NOMO-1 treated with dmso at 0.1 percent for 144 hours (cell line): ENCODE measurements at regions not wholly inside any gene's neighbourhood (a gene's known extent, or its start where the extent isn't known, plus 50 kb on each side); places are given as distances from the start of the nearest gene placed in this dataset.
"Not testable (repeated sequence)": the region's sequence is repeated elsewhere in the genome, so short reads cannot be mapped to it uniquely, and the experiment has no call there.

Experiments
- DNase-seq: peaks from one replicate; lab custom pipeline; 2025; ENCODE audit not compliant: unreplicated experiment; lab: John Stamatoyannopoulos, UW

- DNase-seq: not testable (repeated sequence)
These were observed 502.5 kb upstream of the MAP2 start for GRCh38 chr2:208921358-208921757.

GRCh38 chr2:208927867-208928266 lies 496.0 kb upstream of the MAP2 start:
- DNase-seq: no peak

- no peak for DNase-seq
These were observed 494.5 kb upstream of the MAP2 start for GRCh38 chr2:208929139-208929864.

GRCh38 chr2:208929894-208930427 lies 493.9 kb upstream of the MAP2 start:
- no peak for DNase-seq

- no peak for DNase-seq
These were observed 488.3 kb upstream of the MAP2 start for GRCh38 chr2:208935531-208935930.

GRCh38 chr2:208937521-208937920 lies 486.3 kb upstream of the MAP2 start:
- DNase-seq: no peak

GRCh38 chr2:208939852-208940251 lies 484.0 kb upstream of the MAP2 start:
- DNase-seq: no peak

GRCh38 chr2:208945719-208946256 lies 478.1 kb upstream of the MAP2 start:
- no peak for DNase-seq

GRCh38 chr2:208948073-208948472 lies 475.8 kb upstream of the MAP2 start:
- DNase-seq: no peak

GRCh38 chr2:208970070-208970469 lies 453.8 kb upstream of the MAP2 start:
- DNase-seq: no peak

- no peak for DNase-seq
These were observed 446.3 kb upstream of the MAP2 start for GRCh38 chr2:208977582-208977981.

GRCh38 chr2:208978946-208979345 lies 444.9 kb upstream of the MAP2 start:
- DNase-seq: no peak

GRCh38 chr2:208980321-208980720 lies 443.5 kb upstream of the MAP2 start:
- DNase-seq: no peak

- no peak for DNase-seq
These were observed 441.0 kb upstream of the MAP2 start for GRCh38 chr2:208982831-208983230.

- DNase-seq: no peak
These were observed 440.4 kb upstream of the MAP2 start for GRCh38 chr2:208983486-208983885.

- DNase-seq: no peak
These were observed 439.3 kb upstream of the MAP2 start for GRCh38 chr2:208984376-208985090.

- no peak for DNase-seq
These were observed 438.2 kb upstream of the MAP2 start for GRCh38 chr2:208985644-208986043.

- no peak for DNase-seq
These were observed 433.1 kb upstream of the MAP2 start for GRCh38 chr2:208990716-208991115.

- no peak for DNase-seq
These were observed 423.9 kb upstream of the MAP2 start for GRCh38 chr2:208999911-209000310.

- no peak for DNase-seq
These were observed 421.8 kb upstream of the MAP2 start for GRCh38 chr2:209002054-209002453.

- no peak for DNase-seq
These were observed 418.5 kb upstream of the MAP2 start for GRCh38 chr2:209005371-209005770.

- DNase-seq: no peak
These were observed 415.1 kb upstream of the MAP2 start for GRCh38 chr2:209008636-209009287.
